Mesenchymal stem cell (in vitro differentiated cells and primary cell): ENCODE measurements at regions not wholly inside any gene's neighbourhood (a gene's known extent, or its start where the extent isn't known, plus 50 kb on each side); places are given as distances from the start of the nearest gene placed in this dataset.
A peak's percentile ranks its signal among the peaks of the same experiment; 100 is the strongest.

ENCODE experiments used
- DNase-seq: peaks from one replicate; pipeline ENCODE4 v3.0.0-alpha.2; 2013
- H2AFZ ChIP-seq: one replicate; pipeline ENCODE4 v1.6.1; 2013; ENCODE audit warnings: low read depth, mild to moderate bottlenecking, control low read depth, inconsistent platforms, low read length, moderate library complexity
- H2AK5ac ChIP-seq: 2 replicates; pipeline ENCODE4 v1.6.1; 2013; ENCODE audit warnings: low read length, moderate library complexity, mild to moderate bottlenecking, inconsistent platforms; ENCODE audit not compliant: severe bottlenecking
- H2BK120ac ChIP-seq: one replicate; pipeline ENCODE4 v1.6.1; 2013; ENCODE audit warnings: low read depth, mild to moderate bottlenecking, inconsistent platforms, low read length, moderate library complexity
- H2BK12ac ChIP-seq, 2 experiments: one replicate each; pipeline ENCODE4 v1.6.1; 2013; ENCODE audit warnings: inconsistent platforms in 2 of 2, low read length in 2 of 2, mild to moderate bottlenecking in 2 of 2, moderate library complexity in 2 of 2, control low read depth in 1 of 2
- H2BK15ac ChIP-seq: one replicate; pipeline ENCODE4 v1.6.1; 2013; ENCODE audit warnings: mild to moderate bottlenecking, low read depth, inconsistent platforms; ENCODE audit not compliant: poor library complexity, severe bottlenecking
- H2BK5ac ChIP-seq: 2 replicates; pipeline ENCODE4 v1.6.1; 2013; ENCODE audit warnings: low read depth, mild to moderate bottlenecking, low read length, control low read depth, inconsistent platforms; ENCODE audit not compliant: poor library complexity, severe bottlenecking
- H3K14ac ChIP-seq, 2 experiments: one replicate each; pipeline ENCODE4 v1.6.1; 2013; ENCODE audit warnings: inconsistent platforms in 2 of 2, low read length in 2 of 2, control low read depth in 1 of 2, mild to moderate bottlenecking in 1 of 2, moderate library complexity in 1 of 2
- H3K18ac ChIP-seq, 2 experiments: one replicate each; pipeline ENCODE4 v1.6.1; 2013; ENCODE audit warnings: inconsistent platforms in 2 of 2, low read length in 2 of 2, control low read depth in 1 of 2, low read depth in 1 of 2, mild to moderate bottlenecking in 1 of 2
- H3K23ac ChIP-seq, 2 experiments: one replicate each; pipeline ENCODE4 v1.6.1; 2013; ENCODE audit warnings: inconsistent platforms in 2 of 2, low read length in 2 of 2, mild to moderate bottlenecking in 2 of 2, moderate library complexity in 2 of 2, control low read depth in 1 of 2
- H3K27ac ChIP-seq: 2 replicates; pipeline ENCODE4 v1.5.1; 2013; ENCODE audit warnings: mild to moderate bottlenecking, moderate library complexity, low read length, control low read depth, inconsistent platforms; ENCODE audit not compliant: poor library complexity, severe bottlenecking
- H3K27me3 ChIP-seq, 2 experiments: 2 replicates each; pipeline versions ENCODE4 v1.6.1 to v1.7.0; 2013; ENCODE audit warnings: low read length in 2 of 2, mild to moderate bottlenecking in 2 of 2, moderate library complexity in 2 of 2, control low read depth in 1 of 2, inconsistent platforms in 1 of 2; ENCODE audit not compliant: control insufficient read depth in 1 of 2, insufficient read depth in 1 of 2
- H3K36me3 ChIP-seq, 2 experiments: 2 replicates each; pipeline versions ENCODE4 v1.6.1 to v1.7.0; 2013; ENCODE audit warnings: low read length in 2 of 2, control low read depth in 1 of 2, inconsistent platforms in 1 of 2, low read depth in 1 of 2, mild to moderate bottlenecking in 1 of 2; ENCODE audit not compliant: insufficient read depth in 2 of 2, control insufficient read depth in 1 of 2
- H3K4ac ChIP-seq, 2 experiments: one replicate each; pipeline ENCODE4 v1.6.1; 2013; ENCODE audit warnings: inconsistent platforms in 2 of 2, low read length in 2 of 2, mild to moderate bottlenecking in 2 of 2, moderate library complexity in 2 of 2, control low read depth in 1 of 2, low read depth in 1 of 2
- H3K4me1 ChIP-seq: 2 replicates; pipeline ENCODE4 v1.6.1; 2013; ENCODE audit warnings: low read depth, low read length, control low read depth; ENCODE audit not compliant: control insufficient read depth, insufficient read depth
- H3K4me2 ChIP-seq: 2 replicates; pipeline ENCODE4 v1.6.1; 2013; ENCODE audit warnings: low read length, mild to moderate bottlenecking, inconsistent platforms; ENCODE audit not compliant: poor library complexity, severe bottlenecking
- H3K4me3 ChIP-seq, 2 experiments: 2 replicates each; pipeline versions ENCODE4 v1.5.1 to v1.7.0; 2013; ENCODE audit warnings: low read length in 2 of 2, mild to moderate bottlenecking in 2 of 2, control low read depth in 1 of 2, low read depth in 1 of 2; ENCODE audit not compliant: insufficient read depth in 1 of 2
- H3K79me1 ChIP-seq: replicated peaks from 2 replicates; pipeline ENCODE4 v1.6.1; 2013; ENCODE audit warnings: mild to moderate bottlenecking, control low read depth, low read length, inconsistent platforms; ENCODE audit not compliant: poor library complexity, severe bottlenecking
- H3K9ac ChIP-seq: 2 replicates; pipeline ENCODE4 v1.7.0; 2013; ENCODE audit warnings: mild to moderate bottlenecking, low read length, moderate library complexity
- H3K9me3 ChIP-seq: 2 replicates; pipeline ENCODE4 v1.7.0; 2013; ENCODE audit warnings: mild to moderate bottlenecking, low read length; ENCODE audit not compliant: control insufficient read depth
- H4K8ac ChIP-seq: one replicate; pipeline ENCODE4 v1.6.1; 2013; ENCODE audit warnings: inconsistent platforms, mild to moderate bottlenecking, low read length, moderate library complexity
- H4K91ac ChIP-seq: one replicate; pipeline ENCODE4 v1.6.1; 2013; ENCODE audit warnings: mild to moderate bottlenecking, low read length, inconsistent platforms
- WGBS: methylation state at CpG from one replicate; pipeline ENCODE4 v1.1.7; 2013; ENCODE audit warnings: mixed read lengths; 5-methylcytosine and 5-hydroxymethylcytosine counted together

DNA sequence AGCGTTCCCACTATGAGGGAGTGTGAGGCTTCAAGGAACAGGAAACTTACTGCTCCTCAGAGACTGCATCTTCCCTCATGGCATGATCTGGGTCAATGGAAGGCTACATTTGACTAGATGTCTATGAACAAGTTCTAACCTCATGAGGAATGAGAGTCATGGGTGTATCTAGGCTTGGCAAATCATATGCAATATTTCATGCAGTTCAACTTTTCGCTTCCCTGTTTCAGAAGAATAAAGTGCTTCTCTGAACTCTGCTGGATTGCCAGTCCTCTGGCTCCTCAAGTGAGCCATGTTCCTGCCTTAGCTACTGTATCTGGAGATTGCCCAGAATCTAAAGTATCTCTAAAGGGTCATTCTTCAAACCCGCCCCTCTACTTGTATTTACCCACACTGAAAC lies 54.3 kb upstream of the SEMA3A start:
- Histone ChIP-seq H3K9ac (no peak overlapping the region), H2AK5ac (no peak overlapping the region), H3K9me3 (peaks cover 11% of the 10 kb centered on the region), H3K14ac (no peak overlapping the region), H2AFZ (no peak overlapping the region), H3K4me3 (no peak overlapping the region), H2BK12ac (no peak overlapping the region), H2BK120ac (no peak overlapping the region), H3K27ac (no peak overlapping the region), H3K4ac (no peak overlapping the region), H3K27me3 (no peaks in the 10 kb centered on the region), H4K91ac (no peak overlapping the region), H3K4me2 (no peak overlapping the region), H3K18ac (no peak overlapping the region), H4K8ac (no peak overlapping the region), H3K36me3 (no peaks in the 10 kb centered on the region), H2BK5ac (no peak overlapping the region), H2BK15ac (no peak overlapping the region), H3K4me1 (no peaks in the 10 kb centered on the region), H3K23ac (no peak overlapping the region), H3K79me1 (no peaks in the 10 kb centered on the region)
- DNase-seq: no peak
- WGBS: 83% methylated on average over 2 of the region's 3 CpGs

DNA sequence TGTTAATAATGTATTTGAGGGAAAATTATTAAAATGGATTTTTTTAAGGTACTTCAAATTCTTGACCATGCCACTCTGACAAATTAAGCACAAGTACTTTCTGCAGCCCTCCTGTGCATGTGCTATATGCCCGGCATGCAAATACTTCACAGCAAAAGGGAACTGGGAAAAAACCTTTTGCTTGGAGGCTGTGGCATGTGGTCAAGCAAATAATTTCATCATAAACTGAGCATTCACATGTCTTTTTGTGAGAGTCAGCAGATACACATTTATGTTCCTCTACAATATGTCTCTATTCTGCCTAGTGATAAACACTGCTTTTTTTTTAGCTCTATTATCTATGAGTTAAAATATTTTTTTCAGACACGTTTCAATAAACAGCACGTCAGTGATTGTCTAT lies 53.7 kb upstream of the SEMA3A start:
- no peak overlapping the region for H2BK12ac ChIP-seq
- H3K14ac ChIP-seq: no peak overlapping the region
- no peak overlapping the region for H2BK120ac ChIP-seq
- no peak overlapping the region for H3K27ac ChIP-seq
- no peaks in the 10 kb centered on the region for H3K79me1 ChIP-seq
- peaks cover 11% of the 10 kb centered on the region for H3K9me3 ChIP-seq
- no peak overlapping the region for H3K23ac ChIP-seq
- no peak overlapping the region for H2BK15ac ChIP-seq
- H4K8ac ChIP-seq: no peak overlapping the region
- DNase-seq: peak; percentile 47
- no peak overlapping the region for H2BK5ac ChIP-seq
- H3K4ac ChIP-seq: no peak overlapping the region
- no peak overlapping the region for H3K4me2 ChIP-seq
- H4K91ac ChIP-seq: no peak overlapping the region
- no peak overlapping the region for H3K9ac ChIP-seq
- H3K4me1 ChIP-seq: no peaks in the 10 kb centered on the region
- H3K27me3 ChIP-seq: no peaks in the 10 kb centered on the region
- no peak overlapping the region for H2AFZ ChIP-seq
- H3K18ac ChIP-seq: no peak overlapping the region
- no peak overlapping the region for H3K4me3 ChIP-seq
- H2AK5ac ChIP-seq: no peak overlapping the region
- 80% methylated on average over 1 of the region's 3 CpGs for WGBS
- H3K36me3 ChIP-seq: no peaks in the 10 kb centered on the region

- Histone ChIP-seq H2BK12ac (no peak overlapping the region), H2BK5ac (no peak overlapping the region), H3K79me1 (no peaks in the 10 kb centered on the region), H3K36me3 (no peaks in the 10 kb centered on the region), H2BK120ac (no peak overlapping the region), H3K18ac (no peak overlapping the region), H4K8ac (no peak overlapping the region), H3K4me3 (no peak overlapping the region), H3K9ac (no peak overlapping the region), H2BK15ac (no peak overlapping the region), H3K4me1 (no peaks in the 10 kb centered on the region), H3K4ac (no peak overlapping the region), H2AK5ac (no peak overlapping the region), H3K27me3 (no peaks in the 10 kb centered on the region), H3K4me2 (no peak overlapping the region), H3K23ac (no peak overlapping the region), H3K9me3 (peaks cover 11% of the 10 kb centered on the region), H4K91ac (no peak overlapping the region), H3K14ac (no peak overlapping the region), H3K27ac (no peak overlapping the region), H2AFZ (no peak overlapping the region)
- no peak for DNase-seq
- no CpG with 5 or more reads among the region's 1 CpG for WGBS
Measured at GRCh38 chr7:84247591-84247990, 53.0 kb upstream of the SEMA3A start.

DNA sequence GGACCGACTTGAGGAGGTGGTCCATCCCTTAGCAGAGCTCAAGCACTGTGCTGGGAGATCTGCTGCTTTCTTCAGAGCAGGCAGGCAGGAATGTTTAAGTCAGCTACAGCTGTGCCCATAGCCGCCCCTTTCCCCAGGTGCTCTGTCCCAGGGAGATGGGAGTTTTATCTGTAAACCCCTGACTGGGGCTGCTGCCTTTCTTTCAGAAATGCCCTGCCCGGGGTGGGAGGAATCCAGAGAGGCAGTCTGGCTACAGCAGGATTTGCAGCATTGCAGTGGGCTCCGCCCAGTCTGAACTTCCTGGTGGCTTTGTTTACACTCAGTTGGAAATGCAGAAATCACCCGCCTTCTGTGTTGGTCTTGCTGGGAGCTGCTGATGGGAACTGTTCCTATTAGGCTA lies 51.2 kb upstream of the SEMA3A start:
- H3K23ac ChIP-seq: no peak overlapping the region
- no peak overlapping the region for H2AFZ ChIP-seq
- H3K79me1 ChIP-seq: no peaks in the 10 kb centered on the region
- H3K27me3 ChIP-seq: no peaks in the 10 kb centered on the region
- H4K8ac ChIP-seq: no peak overlapping the region
- no peak overlapping the region for H3K27ac ChIP-seq
- no peak overlapping the region for H3K4me2 ChIP-seq
- no peak overlapping the region for H3K4me3 ChIP-seq
- no peak overlapping the region for H3K4ac ChIP-seq
- no peak overlapping the region for H2AK5ac ChIP-seq
- H2BK120ac ChIP-seq: no peak overlapping the region
- peak overlapping the region in 1 of 2 experiments; percentile 63 for H2BK12ac ChIP-seq
- H3K18ac ChIP-seq: no peak overlapping the region
- no peak overlapping the region for H4K91ac ChIP-seq
- no peak overlapping the region for H2BK5ac ChIP-seq
- H3K4me1 ChIP-seq: no peaks in the 10 kb centered on the region
- no peak overlapping the region for H2BK15ac ChIP-seq
- H3K9ac ChIP-seq: no peak overlapping the region
- H3K14ac ChIP-seq: no peak overlapping the region
- 72% methylated on average over 4 of the region's 5 CpGs for WGBS
- peaks cover 11% of the 10 kb centered on the region for H3K9me3 ChIP-seq
- DNase-seq: no peak
- no peaks in the 10 kb centered on the region for H3K36me3 ChIP-seq
